ENCODE measurements at regions not wholly inside any gene's neighbourhood (a gene's known extent, or its start where the extent isn't known, plus 50 kb on each side); places are given as distances from the start of the nearest gene placed in this dataset.

DNA sequence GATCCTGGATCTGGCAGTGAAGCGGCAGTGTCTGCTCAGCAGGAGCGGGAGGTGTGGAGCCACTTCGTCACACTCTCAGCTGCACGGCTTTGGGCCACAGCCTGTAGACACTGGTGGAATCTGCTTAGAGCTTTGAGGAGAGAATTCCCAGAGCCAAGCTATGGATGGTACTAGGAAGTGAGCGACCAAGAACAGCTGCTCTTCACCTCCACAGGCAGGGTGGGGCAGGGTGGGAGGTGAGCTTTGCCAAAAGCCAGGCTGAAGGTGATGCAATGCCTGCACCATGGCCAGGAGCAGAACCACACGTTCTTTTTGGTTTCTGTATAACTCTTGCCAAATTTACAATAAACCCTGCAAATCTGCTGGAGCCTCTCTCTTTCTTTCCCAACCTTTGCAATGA is 226.1 kb downstream of the ANKRD30B start:
- Mint-ChIP-seq H3K36me3 (ENCODE audit: low read depth) (no peaks in the 10 kb centered on the region), H3K4me3 (no peak overlapping the region), H3K27ac (no peak overlapping the region), H3K4me1 (no peaks in the 10 kb centered on the region), H3K9me3 (peaks cover 57% of the 10 kb centered on the region), H3K27me3 (ENCODE audit: low read depth) (peaks cover 5% of the 10 kb centered on the region)
- TF ChIP-seq, protein P1, sequence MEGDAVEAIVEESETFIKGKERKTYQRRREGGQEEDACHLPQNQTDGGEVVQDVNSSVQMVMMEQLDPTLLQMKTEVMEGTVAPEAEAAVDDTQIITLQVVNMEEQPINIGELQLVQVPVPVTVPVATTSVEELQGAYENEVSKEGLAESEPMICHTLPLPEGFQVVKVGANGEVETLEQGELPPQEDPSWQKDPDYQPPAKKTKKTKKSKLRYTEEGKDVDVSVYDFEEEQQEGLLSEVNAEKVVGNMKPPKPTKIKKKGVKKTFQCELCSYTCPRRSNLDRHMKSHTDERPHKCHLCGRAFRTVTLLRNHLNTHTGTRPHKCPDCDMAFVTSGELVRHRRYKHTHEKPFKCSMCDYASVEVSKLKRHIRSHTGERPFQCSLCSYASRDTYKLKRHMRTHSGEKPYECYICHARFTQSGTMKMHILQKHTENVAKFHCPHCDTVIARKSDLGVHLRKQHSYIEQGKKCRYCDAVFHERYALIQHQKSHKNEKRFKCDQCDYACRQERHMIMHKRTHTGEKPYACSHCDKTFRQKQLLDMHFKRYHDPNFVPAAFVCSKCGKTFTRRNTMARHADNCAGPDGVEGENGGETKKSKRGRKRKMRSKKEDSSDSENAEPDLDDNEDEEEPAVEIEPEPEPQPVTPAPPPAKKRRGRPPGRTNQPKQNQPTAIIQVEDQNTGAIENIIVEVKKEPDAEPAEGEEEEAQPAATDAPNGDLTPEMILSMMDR (IDR thresholded peaks at IDR 0.05; ENCODE audit: unreplicated experiment in 3 of 3), result no peak

DNA sequence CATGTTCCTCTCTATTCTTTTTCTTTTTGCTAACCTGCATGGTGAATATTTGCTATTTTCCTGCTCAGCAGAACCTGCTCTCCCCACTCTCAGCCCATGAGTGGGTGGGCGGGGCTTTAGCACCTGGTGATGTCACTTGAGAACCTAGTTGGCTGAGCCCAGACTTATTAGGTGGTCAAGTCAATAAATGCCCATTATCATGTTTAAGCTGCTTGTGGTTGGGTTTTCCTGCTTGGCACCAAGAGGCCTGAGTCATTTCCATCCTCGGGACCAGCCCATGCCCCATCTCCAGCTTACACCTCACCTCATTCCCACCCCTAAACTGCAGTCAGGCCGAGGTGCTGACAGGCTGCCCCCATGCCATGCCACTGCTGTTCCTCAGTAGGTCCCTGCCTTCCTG is 226.6 kb downstream of the ANKRD30B start:
- no peaks in the 10 kb centered on the region for H3K36me3 Mint-ChIP-seq (ENCODE audit: low read depth)
- H3K4me3 Mint-ChIP-seq, result no peak overlapping the region
- TF ChIP-seq, protein P1 (IDR thresholded peaks at IDR 0.05; ENCODE audit: unreplicated experiment in 3 of 3), result no peak
- H3K27me3 Mint-ChIP-seq (ENCODE audit: low read depth), result peaks cover 5% of the 10 kb centered on the region
- no peaks in the 10 kb centered on the region for H3K4me1 Mint-ChIP-seq
- no peak overlapping the region for H3K27ac Mint-ChIP-seq
- peaks cover 53% of the 10 kb centered on the region for H3K9me3 Mint-ChIP-seq

DNA sequence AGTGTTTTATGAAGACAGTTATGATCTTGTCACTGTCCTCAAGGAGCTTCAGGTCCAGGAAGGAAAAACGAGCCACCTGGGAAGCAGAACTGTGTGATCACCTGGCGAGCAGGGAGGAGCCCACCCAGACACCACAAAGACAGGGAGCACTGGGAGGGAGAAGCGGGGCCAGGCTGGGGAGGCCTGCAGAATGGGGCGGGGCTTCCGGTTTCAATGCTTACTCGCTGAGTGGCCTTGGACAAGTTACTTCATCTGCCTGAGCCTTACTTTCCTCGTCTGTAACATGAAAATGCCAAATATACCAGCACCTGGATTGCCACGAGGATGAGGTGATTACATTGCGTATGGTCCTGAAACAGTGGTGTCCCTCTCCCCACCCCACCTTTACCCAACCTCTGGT is 227.5 kb downstream of the ANKRD30B start:
- Mint-ChIP-seq H3K36me3 (ENCODE audit: low read depth) (no peaks in the 10 kb centered on the region), H3K27me3 (ENCODE audit: low read depth) (peaks cover 5% of the 10 kb centered on the region), H3K4me1 (no peaks in the 10 kb centered on the region), H3K27ac (no peak overlapping the region), H3K9me3 (peaks cover 58% of the 10 kb centered on the region), H3K4me3 (no peak overlapping the region)
- TF ChIP-seq, protein P1 (IDR thresholded peaks at IDR 0.05; ENCODE audit: unreplicated experiment in 3 of 3), result no peak

DNA sequence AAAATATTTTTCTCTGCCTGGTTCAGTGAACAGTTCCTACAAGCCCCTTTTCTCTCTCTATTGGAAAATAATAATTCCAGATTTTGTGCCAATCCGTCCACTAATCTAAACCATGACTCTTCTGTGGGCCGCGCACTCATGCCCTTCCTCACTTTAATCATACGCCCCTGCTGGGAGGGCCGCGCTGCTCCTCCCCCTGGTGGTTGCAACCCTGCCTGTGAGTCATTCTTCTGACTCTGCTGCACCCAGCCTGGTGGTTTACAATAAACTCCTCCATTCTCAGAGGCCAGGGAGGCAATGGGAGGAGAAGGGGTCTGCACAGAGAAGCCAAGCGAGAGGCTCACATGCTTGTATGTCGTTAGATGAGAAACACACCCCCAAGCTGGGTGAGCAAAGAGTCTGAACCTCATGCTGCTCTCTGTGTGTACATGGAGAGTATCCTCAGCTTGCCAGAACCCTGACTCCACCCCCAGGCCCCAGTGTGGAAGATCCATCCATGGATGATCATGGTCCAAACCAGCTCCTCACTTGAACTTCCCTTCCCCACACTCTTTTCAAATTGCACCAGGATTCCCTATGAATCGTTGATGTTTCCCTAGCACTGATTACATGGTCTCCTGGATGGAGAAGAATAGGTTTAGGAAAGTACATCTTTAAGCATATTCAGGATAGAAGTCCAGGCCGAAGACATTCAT is 228.9 kb downstream of the ANKRD30B start:
- Mint-ChIP-seq H3K27ac (no peak overlapping the region), H3K27me3 (ENCODE audit: low read depth) (peaks cover 5% of the 10 kb centered on the region), H3K4me1 (no peaks in the 10 kb centered on the region), H3K9me3 (peaks cover 58% of the 10 kb centered on the region), H3K4me3 (no peak overlapping the region), H3K36me3 (ENCODE audit: low read depth) (no peaks in the 10 kb centered on the region)
- TF ChIP-seq, protein P1 (IDR thresholded peaks at IDR 0.05; ENCODE audit: unreplicated experiment in 3 of 3), result no peak

DNA sequence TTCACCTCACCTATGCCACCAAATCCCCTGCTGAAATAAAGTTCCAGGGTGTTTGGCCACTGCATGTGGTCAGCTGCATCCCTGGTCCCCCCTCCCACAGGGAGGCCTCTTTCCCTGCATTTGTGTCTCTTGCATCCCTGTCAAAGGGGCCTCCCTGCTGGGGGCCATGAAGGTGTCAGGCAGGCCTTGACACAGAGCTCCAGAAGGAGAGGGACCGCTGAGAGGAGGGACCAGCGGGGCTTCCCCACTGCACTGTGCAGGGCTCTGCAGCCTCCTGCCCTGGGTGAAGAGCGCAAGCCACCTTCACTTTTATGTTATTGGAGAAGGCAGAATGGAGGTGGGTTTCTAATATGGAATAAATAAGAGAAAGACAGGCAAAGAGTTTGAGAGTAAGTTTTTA is 230.2 kb downstream of the ANKRD30B start:
- Mint-ChIP-seq H3K4me3 (no peak overlapping the region), H3K27ac (no peak overlapping the region), H3K36me3 (ENCODE audit: low read depth) (no peaks in the 10 kb centered on the region), H3K27me3 (ENCODE audit: low read depth) (peaks cover 5% of the 10 kb centered on the region), H3K4me1 (no peaks in the 10 kb centered on the region), H3K9me3 (peaks cover 54% of the 10 kb centered on the region)
- TF ChIP-seq, protein P1 (IDR thresholded peaks at IDR 0.05; ENCODE audit: unreplicated experiment in 3 of 3), result no peak

DNA sequence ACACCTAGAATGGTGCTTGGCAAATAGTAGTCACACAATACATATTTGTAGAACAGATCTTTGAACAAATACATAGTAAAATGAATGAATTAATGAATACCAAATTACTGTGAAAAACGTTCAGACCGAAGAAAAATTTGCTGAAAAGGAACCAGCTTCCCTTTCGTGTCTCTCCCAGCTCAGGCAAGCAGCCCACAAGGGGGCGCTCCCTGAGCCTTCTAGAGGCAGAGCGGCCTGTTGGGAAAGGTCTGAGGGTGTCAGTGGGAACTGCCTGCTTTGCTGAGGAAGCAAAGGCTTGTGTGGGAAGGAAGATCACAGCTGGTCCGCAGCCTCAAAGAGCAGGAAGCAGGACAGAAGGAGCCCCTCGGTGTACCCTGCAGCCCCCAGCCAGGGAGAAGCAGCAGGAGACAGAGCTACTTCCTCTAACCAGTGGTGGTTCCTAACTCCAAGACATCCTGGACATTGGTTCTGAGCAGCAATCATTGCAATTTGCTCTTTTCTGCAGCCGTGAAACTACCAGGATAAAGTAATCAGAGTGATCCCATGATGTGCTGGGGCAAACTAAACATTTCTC is 231.1 kb downstream of the ANKRD30B start:
- no peaks in the 10 kb centered on the region for H3K36me3 Mint-ChIP-seq (ENCODE audit: low read depth)
- H3K4me1 Mint-ChIP-seq, result no peaks in the 10 kb centered on the region
- H3K27ac Mint-ChIP-seq, result no peak overlapping the region
- TF ChIP-seq, protein P1 (IDR thresholded peaks at IDR 0.05; ENCODE audit: unreplicated experiment in 3 of 3), result no peak
- no peak overlapping the region for H3K4me3 Mint-ChIP-seq
- peaks cover 48% of the 10 kb centered on the region for H3K9me3 Mint-ChIP-seq
- peaks cover 5% of the 10 kb centered on the region for H3K27me3 Mint-ChIP-seq (ENCODE audit: low read depth)

All from nephron (organoid).